ENCODE measurements at regions not wholly inside any gene's neighbourhood (a gene's known extent, or its start where the extent isn't known, plus 50 kb on each side); places are given as distances from the start of the nearest gene placed in this dataset.

GRCh38 chr7:42662862-42663261 lies 249.0 kb downstream of the C7orf25 start:
- no peaks in the 10 kb centered on the region for H3K27me3 Mint-ChIP-seq (ENCODE audit: low read depth, unreplicated experiment)
- no peaks in the 10 kb centered on the region for H3K79me2 ChIP-seq (ENCODE audit: insufficient read depth, low read length)
- no peak overlapping the region for H3K4me3 Mint-ChIP-seq (ENCODE audit: unreplicated experiment)
- H3K4me1 ChIP-seq (ENCODE audit: insufficient read depth, low read length), result no peaks in the 10 kb centered on the region
- H3K9me3 ChIP-seq (ENCODE audit: insufficient read depth, low read depth, low read length), result peaks cover 6% of the 10 kb centered on the region
- no peak for DNase-seq (ENCODE audit: low read depth)
- H3K9ac ChIP-seq (ENCODE audit: low read length), result no peak overlapping the region
- H3K4me3 ChIP-seq (ENCODE audit: insufficient read depth, low read depth, low read length), result no peak overlapping the region
- H3K9me3 Mint-ChIP-seq (ENCODE audit: unreplicated experiment), result peaks cover 6% of the 10 kb centered on the region
- no peaks in the 10 kb centered on the region for H3K36me3 Mint-ChIP-seq (ENCODE audit: low read depth, unreplicated experiment)
- TF ChIP-seq EZH2 (IDR thresholded peaks at IDR 0.05; ENCODE audit: insufficient read depth, low read length), result no peak
- H2AFZ ChIP-seq (ENCODE audit: low read depth, low read length), result no peak overlapping the region
- no peak overlapping the region for H3K4me2 ChIP-seq (ENCODE audit: low read length)
- H3K36me3 ChIP-seq (ENCODE audit: insufficient read depth, low read length), result no peaks in the 10 kb centered on the region
- no peaks in the 10 kb centered on the region for H3K27me3 ChIP-seq (ENCODE audit: insufficient read depth, low read length)
- H4K20me1 ChIP-seq (ENCODE audit: insufficient read depth, low read length), result no peaks in the 10 kb centered on the region
- H3K27ac ChIP-seq (ENCODE audit: low read depth, low read length), result no peak overlapping the region
- H3K4me1 Mint-ChIP-seq (ENCODE audit: low read depth, unreplicated experiment), result no peaks in the 10 kb centered on the region
- no peak overlapping the region for H3K27ac Mint-ChIP-seq (ENCODE audit: unreplicated experiment)
- FAIRE-seq, result no peak

GRCh38 chr7:42661312-42661711 lies 250.6 kb downstream of the C7orf25 start:
- Mint-ChIP-seq H3K9me3 (ENCODE audit: unreplicated experiment) (peaks cover 4% of the 10 kb centered on the region), H3K4me3 (ENCODE audit: unreplicated experiment) (no peak overlapping the region), H3K4me1 (ENCODE audit: low read depth, unreplicated experiment) (no peaks in the 10 kb centered on the region), H3K36me3 (ENCODE audit: low read depth, unreplicated experiment) (no peaks in the 10 kb centered on the region), H3K27ac (ENCODE audit: unreplicated experiment) (no peak overlapping the region), H3K27me3 (ENCODE audit: low read depth, unreplicated experiment) (no peaks in the 10 kb centered on the region)
- no peaks in the 10 kb centered on the region for H3K79me2 ChIP-seq (ENCODE audit: insufficient read depth, low read length)
- DNase-seq (ENCODE audit: low read depth) (peak; percentile 64), FAIRE-seq (no peak)
- H3K4me3 ChIP-seq (ENCODE audit: insufficient read depth, low read depth, low read length), result no peak overlapping the region
- no peak overlapping the region for H3K4me2 ChIP-seq (ENCODE audit: low read length)
- H4K20me1 ChIP-seq (ENCODE audit: insufficient read depth, low read length), result no peaks in the 10 kb centered on the region
- H3K27ac ChIP-seq (ENCODE audit: low read depth, low read length), result no peak overlapping the region
- TF ChIP-seq CTCF (IDR thresholded peaks at IDR 0.05; ENCODE audit: insufficient read depth, low read depth, low read length) (no peak), EZH2 (IDR thresholded peaks at IDR 0.05; ENCODE audit: insufficient read depth, low read length) (no peak)
- no peaks in the 10 kb centered on the region for H3K27me3 ChIP-seq (ENCODE audit: insufficient read depth, low read length)
- H3K36me3 ChIP-seq (ENCODE audit: insufficient read depth, low read length), result no peaks in the 10 kb centered on the region
- no peak overlapping the region for H2AFZ ChIP-seq (ENCODE audit: low read depth, low read length)
- H3K9ac ChIP-seq (ENCODE audit: low read length), result no peak overlapping the region
- peaks cover 3% of the 10 kb centered on the region for H3K9me3 ChIP-seq (ENCODE audit: insufficient read depth, low read depth, low read length)
- no peaks in the 10 kb centered on the region for H3K4me1 ChIP-seq (ENCODE audit: insufficient read depth, low read length)

- Mint-ChIP-seq H3K36me3 (ENCODE audit: low read depth, unreplicated experiment) (no peaks in the 10 kb centered on the region), H3K9me3 (ENCODE audit: unreplicated experiment) (no peaks in the 10 kb centered on the region), H3K27me3 (ENCODE audit: low read depth, unreplicated experiment) (peaks cover 2% of the 10 kb centered on the region), H3K4me3 (ENCODE audit: unreplicated experiment) (no peak overlapping the region), H3K27ac (ENCODE audit: unreplicated experiment) (no peak overlapping the region), H3K4me1 (ENCODE audit: low read depth, unreplicated experiment) (no peaks in the 10 kb centered on the region)
- H3K4me2 ChIP-seq (ENCODE audit: low read length), result no peak overlapping the region
- no peaks in the 10 kb centered on the region for H3K9me3 ChIP-seq (ENCODE audit: insufficient read depth, low read depth, low read length)
- H3K79me2 ChIP-seq (ENCODE audit: insufficient read depth, low read length), result no peaks in the 10 kb centered on the region
- DNase-seq (ENCODE audit: low read depth) (no peak), FAIRE-seq (no peak)
- no peak overlapping the region for H3K9ac ChIP-seq (ENCODE audit: low read length)
- H3K27me3 ChIP-seq (ENCODE audit: insufficient read depth, low read length), result peaks cover under 1% of the 10 kb centered on the region
- TF ChIP-seq EZH2 (IDR thresholded peaks at IDR 0.05; ENCODE audit: insufficient read depth, low read length) (no peak), CTCF (IDR thresholded peaks at IDR 0.05; ENCODE audit: insufficient read depth, low read depth, low read length) (no peak)
- no peak overlapping the region for H2AFZ ChIP-seq (ENCODE audit: low read depth, low read length)
- H3K4me1 ChIP-seq (ENCODE audit: insufficient read depth, low read length), result no peaks in the 10 kb centered on the region
- H3K4me3 ChIP-seq (ENCODE audit: insufficient read depth, low read depth, low read length), result no peak overlapping the region
- no peaks in the 10 kb centered on the region for H4K20me1 ChIP-seq (ENCODE audit: insufficient read depth, low read length)
- no peaks in the 10 kb centered on the region for H3K36me3 ChIP-seq (ENCODE audit: insufficient read depth, low read length)
- no peak overlapping the region for H3K27ac ChIP-seq (ENCODE audit: low read depth, low read length)
Measured at GRCh38 chr7:42650701-42651100, 261.2 kb downstream of the C7orf25 start.

All from astrocyte (in vitro differentiated cells and primary cell).